Pulmonary artery endothelial cell (primary cell): ENCODE measurements at regions not wholly inside any gene's neighbourhood (a gene's known extent, or its start where the extent isn't known, plus 50 kb on each side); places are given as distances from the start of the nearest gene placed in this dataset.
"Not testable (repeated sequence)": the region's sequence is repeated elsewhere in the genome, so short reads cannot be mapped to it uniquely, and the experiment has no call there.

Experiments used
- DNase-seq: peaks from one replicate; pipeline ENCODE4 v3.0.0-alpha.2; 2011; ENCODE audit warnings: low read depth, low spot score

GRCh38 chr2:38147333-38148121, 71.6 kb upstream of the CYP1B1 start:
- no peak for DNase-seq

GRCh38 chr2:38146907-38147307, 71.0 kb upstream of the CYP1B1 start:
- DNase-seq: peak; percentile 57

DNA sequence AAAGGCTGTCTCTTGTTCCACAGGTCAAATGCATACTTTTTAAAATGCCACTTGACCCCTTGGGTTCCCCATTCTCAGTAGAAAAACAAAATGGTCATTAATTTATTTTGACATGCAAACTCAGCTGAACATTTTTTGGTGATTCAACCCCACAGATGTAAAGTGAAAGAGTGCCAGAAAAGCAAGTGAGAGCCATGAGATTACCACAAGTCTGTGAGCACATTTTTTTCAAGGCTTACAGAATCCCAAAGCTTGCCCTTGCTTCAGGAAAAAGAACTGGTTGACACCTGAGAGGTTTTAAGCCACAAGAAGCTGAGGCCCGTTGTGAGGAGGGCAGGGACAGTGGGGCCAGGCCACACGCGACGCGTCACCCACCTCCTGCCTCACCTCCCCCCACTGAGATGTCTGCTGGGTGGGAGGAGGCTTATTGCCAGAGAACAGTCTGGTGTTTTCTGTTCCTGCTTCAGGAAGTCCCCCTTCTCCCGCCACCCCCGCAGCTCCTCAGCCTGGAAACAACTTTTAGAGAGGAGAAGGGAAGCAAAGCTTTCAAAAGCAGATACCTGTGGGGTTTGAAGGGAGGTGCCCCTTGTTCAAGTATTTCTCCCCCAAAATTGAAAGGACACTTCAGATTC, 70.4 kb upstream of the CYP1B1 start:
- no peak for DNase-seq

DNA sequence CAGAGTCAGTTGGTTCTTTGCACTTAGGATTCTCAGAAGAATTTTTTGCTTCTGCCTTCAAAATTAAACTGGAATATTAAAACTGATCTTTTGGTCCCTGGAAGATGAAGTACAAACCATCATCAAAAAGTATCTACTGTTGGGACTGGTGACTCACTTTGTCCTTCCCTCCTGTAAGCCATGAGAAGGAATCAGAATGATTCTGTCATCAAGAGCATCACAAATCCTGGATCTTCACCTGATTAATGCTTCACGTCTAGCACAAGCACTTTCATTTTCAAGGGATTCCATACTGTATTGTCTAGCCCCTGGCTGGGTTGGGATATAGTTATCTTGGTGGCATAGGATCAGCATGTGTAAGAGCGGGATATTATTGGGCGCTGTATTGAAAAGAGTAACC, 69.3 kb upstream of the CYP1B1 start:
- DNase-seq: no peak

- no peak for DNase-seq
Measured at GRCh38 chr2:38142627-38143026, 66.7 kb upstream of the CYP1B1 start.

DNA sequence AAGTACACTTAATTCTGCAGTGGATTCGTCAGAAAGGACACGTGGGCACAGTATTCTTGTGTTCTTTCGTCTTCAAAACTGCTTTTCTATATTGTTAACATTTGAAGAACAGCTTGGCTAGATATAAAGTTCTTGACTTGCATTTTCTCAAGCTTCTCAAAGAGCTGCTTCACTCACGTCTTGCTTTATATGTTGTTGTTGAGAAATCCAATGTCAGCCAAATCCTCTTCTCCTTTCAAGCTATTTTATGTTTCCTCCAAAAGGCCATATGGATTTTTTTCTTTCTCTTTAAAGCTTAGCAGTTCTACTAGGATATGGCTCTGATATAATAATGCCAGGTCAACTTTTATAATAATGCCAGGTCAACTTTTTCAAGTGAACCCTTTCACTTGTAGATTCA, 65.5 kb upstream of the CYP1B1 start:
- no peak for DNase-seq

GRCh38 chr2:38138996-38139395, 63.0 kb upstream of the CYP1B1 start:
- DNase-seq: no peak

- DNase-seq: no peak
Measured at GRCh38 chr2:38138419-38138818, 62.5 kb upstream of the CYP1B1 start.

DNA sequence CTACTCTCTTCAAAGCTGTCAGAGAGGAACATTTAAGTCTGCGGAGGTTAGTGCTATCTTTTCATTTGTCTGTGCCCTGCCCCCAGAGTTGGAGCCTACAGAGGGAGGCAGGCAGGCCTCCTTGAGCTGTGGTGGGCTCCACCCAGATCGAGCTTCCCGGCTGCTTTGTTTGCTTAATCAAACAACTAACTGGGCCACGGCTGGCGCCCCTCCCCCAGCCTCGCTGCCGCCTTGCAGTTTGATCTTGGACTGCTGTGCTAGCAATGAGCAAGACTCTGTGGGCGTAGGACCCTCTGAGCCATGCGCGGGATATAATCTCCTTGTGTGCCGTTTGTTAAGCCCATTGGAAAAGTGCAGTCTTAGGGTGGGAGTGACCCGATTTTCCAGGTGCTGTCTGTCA, 62.0 kb upstream of the CYP1B1 start:
- not testable (repeated sequence) for DNase-seq

GRCh38 chr2:38131676-38132075, 55.7 kb upstream of the CYP1B1 start:
- DNase-seq: no peak

- DNase-seq: no peak
Measured at GRCh38 chr2:38130876-38131275, 54.9 kb upstream of the CYP1B1 start.

GRCh38 chr2:38129987-38130386, 54.0 kb upstream of the CYP1B1 start:
- no peak for DNase-seq

DNA sequence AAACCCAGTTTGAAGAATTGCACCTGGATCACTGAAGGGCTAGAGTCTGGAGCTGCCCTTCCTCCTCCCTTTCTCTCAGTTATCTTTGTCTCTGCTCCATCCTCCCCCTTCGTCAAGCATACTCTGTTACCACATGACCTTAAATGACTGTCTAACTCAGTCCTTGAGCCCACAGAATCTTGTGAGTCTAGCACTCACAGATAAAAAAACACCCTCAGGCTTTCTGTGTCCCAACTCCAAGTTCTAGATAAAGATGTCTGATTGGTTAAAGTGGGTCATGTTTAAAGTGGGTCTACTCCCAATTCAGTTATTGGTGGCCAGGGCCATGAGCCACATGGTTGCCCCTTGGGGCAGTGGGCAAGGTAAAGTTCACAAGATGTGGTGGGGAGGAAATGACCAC, 53.5 kb upstream of the CYP1B1 start:
- DNase-seq: no peak

DNA sequence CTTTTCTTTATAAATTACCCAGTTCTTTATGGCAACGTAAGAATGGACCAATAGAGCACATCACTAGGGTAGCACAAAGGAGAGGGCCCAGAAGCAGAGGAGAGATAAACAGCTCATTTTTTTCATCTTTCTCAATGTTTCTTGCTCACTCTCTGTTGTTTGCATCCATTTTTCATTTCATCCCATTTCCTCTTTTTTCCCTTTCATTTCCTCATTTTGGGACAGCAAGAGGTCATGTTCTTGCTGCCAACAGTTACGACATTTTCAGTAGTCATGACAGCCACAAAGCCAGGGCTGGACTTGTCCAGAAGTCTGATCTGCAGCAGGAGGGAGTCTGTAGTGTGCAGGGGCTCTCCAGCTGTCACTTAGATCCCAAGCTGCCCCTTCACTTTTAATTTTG, 52.7 kb upstream of the CYP1B1 start:
- no peak for DNase-seq

DNA sequence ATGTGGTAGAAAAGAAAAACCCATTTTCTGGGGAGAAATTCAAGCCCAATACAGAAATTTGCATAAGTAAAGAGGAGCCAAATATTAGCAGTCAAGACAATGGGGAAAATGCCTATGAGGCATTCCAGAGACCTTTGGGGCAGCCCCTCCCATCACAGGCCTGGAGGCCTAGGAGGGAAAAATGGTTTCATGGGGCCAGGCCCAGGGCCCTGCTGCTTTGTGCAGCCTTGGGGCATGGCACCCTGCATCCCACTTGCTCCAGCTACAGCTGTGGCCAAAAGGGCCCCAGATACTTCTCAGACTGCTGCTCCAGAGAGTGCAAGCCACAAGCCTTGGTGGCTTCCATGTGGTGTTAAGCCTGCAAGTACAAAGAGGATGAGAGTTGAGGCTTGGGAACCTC, 51.3 kb upstream of the CYP1B1 start:
- DNase-seq: no peak

GRCh38 chr2:38125842-38126241, 49.9 kb upstream of the CYP1B1 start:
- DNase-seq: no peak
